ENCODE measurements at regions not wholly inside any gene's neighbourhood (a gene's known extent, or its start where the extent isn't known, plus 50 kb on each side); places are given as distances from the start of the nearest gene placed in this dataset.
A peak's percentile ranks its signal among the peaks of the same experiment; 100 is the strongest.

DNA sequence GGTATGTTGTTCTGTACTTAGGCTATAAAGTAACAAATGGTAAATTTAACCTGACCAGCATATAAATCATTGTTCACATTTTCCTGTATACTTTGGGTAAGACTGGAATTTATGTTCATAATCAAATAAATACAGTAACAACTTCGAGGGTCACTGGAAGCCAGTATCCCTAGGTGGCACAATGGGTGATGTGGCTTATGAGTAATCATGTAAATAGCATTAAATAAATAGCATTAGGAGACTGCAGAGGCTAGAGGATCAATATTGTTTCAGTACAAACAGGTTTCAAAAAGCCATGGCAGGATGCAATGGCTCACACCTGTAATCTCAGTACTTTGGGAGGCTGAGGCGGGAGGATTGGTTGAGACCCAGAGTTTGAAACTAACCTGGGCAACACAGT is 690.6 kb downstream of the SLC4A3 start:
- no CpG with 5 or more reads among the region's 2 CpGs for WGBS (ENCODE audit: insufficient coverage)

DNA sequence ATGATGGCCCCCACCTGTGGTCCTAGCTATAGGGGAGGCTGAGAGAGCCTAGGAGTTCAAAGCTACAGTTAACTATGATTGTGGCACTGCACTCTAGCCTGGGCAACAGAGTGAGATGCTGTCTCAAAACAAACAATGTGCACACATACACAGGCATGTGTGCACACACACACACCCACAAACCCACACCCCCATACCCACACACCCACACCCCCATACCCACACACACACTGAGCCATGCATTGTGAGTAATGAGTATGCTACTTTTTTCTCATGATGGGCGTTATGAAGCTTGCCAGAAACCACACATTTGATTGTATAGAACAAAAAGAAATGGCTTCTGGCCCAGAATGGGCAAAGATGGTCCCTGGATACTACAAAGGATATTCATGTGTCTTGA is 691.1 kb downstream of the SLC4A3 start:
- Histone ChIP-seq H3K36me3 (ENCODE audit: control insufficient read depth, insufficient read depth, low read length) (no peaks in the 10 kb centered on the region), H3K4me3 (ENCODE audit: low read length) (no peak overlapping the region), H3K4me1 (ENCODE audit: control insufficient read depth, insufficient read depth, low read length) (peaks cover 5% of the 10 kb centered on the region), H3K27me3 (ENCODE audit: control insufficient read depth, insufficient read depth, low read length) (no peaks in the 10 kb centered on the region), H3K9me3 (replicated peaks; ENCODE audit: control insufficient read depth, low read depth, low read length) (no peaks in the 10 kb centered on the region), H3K27ac (ENCODE audit: low read length) (no peak overlapping the region)
- DNase-seq: no peak
- no CpG with 5 or more reads among the region's 1 CpG for WGBS (ENCODE audit: insufficient coverage)

More for the DNA sequence above, 690.6 kb downstream of the SLC4A3 start:
- Histone ChIP-seq H3K27me3 (ENCODE audit: control insufficient read depth, insufficient read depth, low read length) (no peaks in the 10 kb centered on the region), H3K4me3 (ENCODE audit: low read length) (no peak overlapping the region), H3K36me3 (ENCODE audit: control insufficient read depth, insufficient read depth, low read length) (no peaks in the 10 kb centered on the region), H3K27ac (ENCODE audit: low read length) (no peak overlapping the region), H3K4me1 (ENCODE audit: control insufficient read depth, insufficient read depth, low read length) (peaks cover 5% of the 10 kb centered on the region), H3K9me3 (replicated peaks; ENCODE audit: control insufficient read depth, low read depth, low read length) (no peaks in the 10 kb centered on the region)
- DNase-seq: no peak

DNA sequence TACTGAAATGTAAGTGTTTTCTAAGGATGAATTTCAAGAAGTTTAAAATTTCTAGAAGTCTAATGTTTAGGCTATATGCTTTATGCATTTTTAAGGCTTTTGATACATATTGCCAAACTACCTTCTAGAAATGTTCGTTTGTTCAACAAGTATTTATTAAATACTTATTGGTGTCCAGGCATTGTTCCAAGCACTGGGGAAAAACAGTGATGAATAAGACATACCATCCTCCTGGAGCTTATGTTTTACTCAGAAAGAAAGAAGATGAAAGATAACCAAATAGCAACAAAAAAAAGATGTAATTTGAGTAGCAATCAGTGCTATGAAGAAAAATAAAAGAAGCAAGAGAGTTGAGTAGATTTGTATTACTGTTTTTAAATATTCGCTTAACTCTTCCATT is 692.9 kb downstream of the SLC4A3 start:
- H3K4me3 ChIP-seq (ENCODE audit: low read length): no peak overlapping the region
- H3K27ac ChIP-seq (ENCODE audit: low read length): no peak overlapping the region
- peak; percentile 16 for DNase-seq
- no peaks in the 10 kb centered on the region for H3K9me3 ChIP-seq (replicated peaks; ENCODE audit: control insufficient read depth, low read depth, low read length)
- H3K27me3 ChIP-seq (ENCODE audit: control insufficient read depth, insufficient read depth, low read length): no peaks in the 10 kb centered on the region
- H3K4me1 ChIP-seq (ENCODE audit: control insufficient read depth, insufficient read depth, low read length): peaks cover 1% of the 10 kb centered on the region
- WGBS (ENCODE audit: insufficient coverage): no CpG with 5 or more reads among the region's 2 CpGs
- no peaks in the 10 kb centered on the region for H3K36me3 ChIP-seq (ENCODE audit: control insufficient read depth, insufficient read depth, low read length)

DNA sequence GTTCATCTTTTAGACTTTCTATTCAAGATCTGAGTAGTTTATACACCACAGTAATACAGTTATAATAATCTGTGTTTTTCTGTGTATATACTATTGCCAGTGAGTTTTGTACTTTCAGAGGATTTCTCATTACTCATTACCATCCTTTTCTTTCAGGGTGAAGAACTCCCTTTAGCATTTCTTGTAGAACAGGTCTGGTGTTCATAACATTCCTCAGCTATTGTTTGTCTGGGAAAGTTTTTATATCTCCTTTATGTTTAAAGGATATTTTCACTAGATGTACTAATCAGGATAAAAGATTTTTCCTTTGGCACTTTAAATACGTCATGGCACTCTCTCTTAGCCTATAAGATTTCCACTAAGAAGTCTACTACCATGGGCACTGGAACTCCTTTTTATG is 705.5 kb downstream of the SLC4A3 start:
- no CpG with 5 or more reads among the region's 1 CpG for WGBS (ENCODE audit: insufficient coverage)
- no peak overlapping the region for H3K27ac ChIP-seq (ENCODE audit: low read length)
- H3K4me1 ChIP-seq (ENCODE audit: control insufficient read depth, insufficient read depth, low read length): no peaks in the 10 kb centered on the region
- H3K27me3 ChIP-seq (ENCODE audit: control insufficient read depth, insufficient read depth, low read length): no peaks in the 10 kb centered on the region
- H3K36me3 ChIP-seq (ENCODE audit: control insufficient read depth, insufficient read depth, low read length): no peaks in the 10 kb centered on the region
- H3K4me3 ChIP-seq (ENCODE audit: low read length): no peak overlapping the region
- no peak for DNase-seq
- no peaks in the 10 kb centered on the region for H3K9me3 ChIP-seq (replicated peaks; ENCODE audit: control insufficient read depth, low read depth, low read length)

DNA sequence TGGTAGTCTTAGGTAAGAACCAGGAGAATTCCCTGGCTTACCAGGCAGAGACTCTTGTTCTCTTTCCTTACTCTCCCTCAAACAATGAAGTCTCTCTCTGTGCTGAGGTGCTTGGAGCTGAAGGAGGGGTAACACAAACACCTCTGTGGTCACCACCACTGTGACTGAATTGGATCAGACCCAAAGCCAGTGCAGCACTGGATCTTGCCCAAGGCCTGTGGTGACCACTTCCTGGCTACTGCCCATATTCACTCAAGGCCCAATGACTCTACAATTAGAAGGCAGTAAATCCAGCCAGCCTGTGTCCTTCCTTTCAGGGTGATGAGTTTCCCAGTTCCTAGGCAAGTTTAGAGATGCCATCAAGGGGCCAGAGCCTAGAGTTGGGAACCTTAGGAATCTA is 706.8 kb downstream of the SLC4A3 start:
- H3K27ac ChIP-seq (ENCODE audit: low read length): no peak overlapping the region
- H3K36me3 ChIP-seq (ENCODE audit: control insufficient read depth, insufficient read depth, low read length): no peaks in the 10 kb centered on the region
- H3K27me3 ChIP-seq (ENCODE audit: control insufficient read depth, insufficient read depth, low read length): no peaks in the 10 kb centered on the region
- no peak overlapping the region for H3K4me3 ChIP-seq (ENCODE audit: low read length)
- H3K4me1 ChIP-seq (ENCODE audit: control insufficient read depth, insufficient read depth, low read length): no peaks in the 10 kb centered on the region
- no peaks in the 10 kb centered on the region for H3K9me3 ChIP-seq (replicated peaks; ENCODE audit: control insufficient read depth, low read depth, low read length)
- no peak for DNase-seq

DNA sequence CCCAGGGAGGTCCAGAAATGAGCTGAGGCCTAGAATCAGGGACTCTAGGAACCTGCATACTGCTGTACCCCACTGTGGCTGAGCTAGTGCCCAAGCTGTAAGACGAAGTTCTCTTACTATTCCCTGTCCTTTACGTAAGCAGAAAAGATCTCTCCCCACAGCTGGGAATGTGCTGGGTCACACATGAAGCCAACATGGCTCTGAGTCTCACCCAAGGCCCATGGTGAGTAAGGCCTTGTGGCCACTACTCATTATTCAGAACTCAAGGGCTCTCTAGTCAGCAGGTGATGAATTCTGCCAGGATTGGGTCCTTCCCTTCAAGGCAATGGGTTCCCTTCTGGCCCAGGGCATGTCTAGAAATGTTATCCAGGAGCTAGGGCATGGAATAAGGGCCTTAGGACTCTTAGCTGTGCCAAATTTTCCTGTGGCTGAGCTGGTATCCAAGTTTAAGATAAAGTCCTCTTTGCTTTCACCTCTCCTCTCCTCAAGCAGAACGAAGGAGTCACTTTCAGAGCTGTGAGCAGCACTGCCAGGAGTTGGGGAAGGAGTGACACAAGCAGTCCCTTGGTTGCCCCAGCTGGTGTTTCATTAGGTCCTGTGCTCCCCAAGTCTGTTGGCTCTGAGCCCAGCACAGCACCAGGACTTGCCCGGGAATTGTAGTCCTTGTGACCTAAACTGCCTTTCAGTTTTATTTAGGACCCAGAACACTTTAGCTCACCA is 707.6 kb downstream of the SLC4A3 start:
- Histone ChIP-seq H3K4me3 (ENCODE audit: low read length) (no peak overlapping the region), H3K9me3 (replicated peaks; ENCODE audit: control insufficient read depth, low read depth, low read length) (no peaks in the 10 kb centered on the region), H3K36me3 (ENCODE audit: control insufficient read depth, insufficient read depth, low read length) (no peaks in the 10 kb centered on the region), H3K27me3 (ENCODE audit: control insufficient read depth, insufficient read depth, low read length) (no peaks in the 10 kb centered on the region), H3K4me1 (ENCODE audit: control insufficient read depth, insufficient read depth, low read length) (no peaks in the 10 kb centered on the region), H3K27ac (ENCODE audit: low read length) (no peak overlapping the region)
- WGBS (ENCODE audit: insufficient coverage): 88% methylated on average over 3 of the region's 4 CpGs
- DNase-seq: no peak

DNA sequence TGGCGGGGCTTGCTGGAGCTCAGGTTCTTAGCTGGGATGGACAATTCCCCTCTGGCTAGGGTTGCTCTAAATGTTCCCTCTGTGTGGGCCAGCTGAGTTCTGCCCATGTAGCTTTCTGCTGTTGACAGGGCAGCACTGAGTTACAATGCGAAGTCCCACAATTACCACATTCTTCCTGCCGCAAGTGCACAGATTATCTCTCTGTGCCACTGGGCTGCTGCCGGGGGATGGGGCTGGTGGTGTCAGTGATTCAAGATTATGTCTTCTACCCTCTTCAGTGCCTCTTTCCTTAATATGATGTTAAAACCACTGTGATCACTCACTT is 708.1 kb downstream of the SLC4A3 start:
- no peak for DNase-seq
- no peak overlapping the region for H3K27ac ChIP-seq (ENCODE audit: low read length)
- H3K4me1 ChIP-seq (ENCODE audit: control insufficient read depth, insufficient read depth, low read length): no peaks in the 10 kb centered on the region
- WGBS (ENCODE audit: insufficient coverage): 100% methylated on average over 1 of the region's 4 CpGs
- no peak overlapping the region for H3K4me3 ChIP-seq (ENCODE audit: low read length)
- H3K27me3 ChIP-seq (ENCODE audit: control insufficient read depth, insufficient read depth, low read length): no peaks in the 10 kb centered on the region
- H3K36me3 ChIP-seq (ENCODE audit: control insufficient read depth, insufficient read depth, low read length): no peaks in the 10 kb centered on the region
- no peaks in the 10 kb centered on the region for H3K9me3 ChIP-seq (replicated peaks; ENCODE audit: control insufficient read depth, low read depth, low read length)

DNA sequence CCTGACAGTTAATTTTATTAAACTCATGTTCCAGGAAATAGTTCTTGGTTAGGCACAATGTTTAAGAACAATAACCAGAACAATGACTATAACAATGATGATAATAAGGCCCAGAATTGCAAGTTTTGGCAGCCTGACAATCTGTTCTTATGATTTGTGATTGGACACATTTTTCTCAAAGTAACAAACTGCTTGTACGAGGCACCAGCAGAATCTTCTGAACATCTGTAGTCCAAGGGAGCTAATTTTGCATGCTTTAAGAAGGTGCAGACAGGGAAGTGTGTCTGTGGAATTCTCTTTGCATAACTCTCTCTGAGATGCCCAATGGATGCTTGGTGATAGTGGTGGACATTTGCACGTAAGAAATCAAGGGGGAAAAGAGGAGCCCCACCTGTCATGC is 709.3 kb downstream of the SLC4A3 start:
- H3K4me1 ChIP-seq (ENCODE audit: control insufficient read depth, insufficient read depth, low read length): no peaks in the 10 kb centered on the region
- no peak overlapping the region for H3K4me3 ChIP-seq (ENCODE audit: low read length)
- peak; percentile 33 for DNase-seq
- no peaks in the 10 kb centered on the region for H3K27me3 ChIP-seq (ENCODE audit: control insufficient read depth, insufficient read depth, low read length)
- H3K36me3 ChIP-seq (ENCODE audit: control insufficient read depth, insufficient read depth, low read length): no peaks in the 10 kb centered on the region
- H3K27ac ChIP-seq (ENCODE audit: low read length): no peak overlapping the region
- H3K9me3 ChIP-seq (replicated peaks; ENCODE audit: control insufficient read depth, low read depth, low read length): no peaks in the 10 kb centered on the region
- no CpG with 5 or more reads among the region's 2 CpGs for WGBS (ENCODE audit: insufficient coverage)

DNA sequence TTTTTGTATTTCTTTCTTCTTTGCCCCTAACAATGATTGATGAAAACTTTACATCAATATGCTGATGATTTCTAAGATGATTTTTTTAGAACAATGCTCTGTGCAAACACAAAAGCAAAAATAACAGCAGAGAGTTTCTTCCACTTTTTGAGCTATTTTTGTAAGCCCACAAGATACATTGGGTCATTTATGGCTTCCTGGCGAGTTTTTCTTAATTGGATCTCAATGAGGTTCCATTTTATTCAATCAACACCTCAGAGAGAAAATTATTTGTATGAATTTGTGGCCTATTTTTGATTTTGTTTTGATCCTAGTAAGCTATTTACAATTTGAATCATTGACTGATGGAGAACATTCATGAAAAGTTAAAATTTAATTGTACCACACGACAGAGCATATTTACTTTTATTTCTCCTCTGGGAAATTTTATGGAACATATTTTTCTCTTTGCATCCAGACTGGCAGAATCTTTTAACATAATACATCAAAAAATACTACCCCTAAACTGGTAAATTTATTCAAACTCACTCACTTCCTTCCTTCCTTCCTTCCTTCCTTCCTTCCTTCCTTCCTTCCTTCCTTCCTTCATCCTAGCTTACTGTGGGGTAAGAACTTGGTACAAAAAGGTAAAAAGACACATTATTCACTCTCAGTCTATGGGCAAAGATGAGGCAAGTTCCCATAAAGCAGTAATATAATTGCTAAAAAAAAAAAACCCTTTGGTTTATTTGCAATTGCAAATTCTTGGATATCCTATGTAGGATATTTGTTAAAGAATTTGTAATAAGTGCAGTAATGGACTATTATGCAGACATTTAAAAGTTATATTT is 710.4 kb downstream of the SLC4A3 start:
- DNase-seq: no peak
- H3K36me3 ChIP-seq (ENCODE audit: control insufficient read depth, insufficient read depth, low read length): no peaks in the 10 kb centered on the region
- WGBS (ENCODE audit: insufficient coverage): no CpG with 5 or more reads among the region's 2 CpGs
- no peaks in the 10 kb centered on the region for H3K9me3 ChIP-seq (replicated peaks; ENCODE audit: control insufficient read depth, low read depth, low read length)
- no peak overlapping the region for H3K27ac ChIP-seq (ENCODE audit: low read length)
- no peak overlapping the region for H3K4me3 ChIP-seq (ENCODE audit: low read length)
- no peaks in the 10 kb centered on the region for H3K27me3 ChIP-seq (ENCODE audit: control insufficient read depth, insufficient read depth, low read length)
- no peaks in the 10 kb centered on the region for H3K4me1 ChIP-seq (ENCODE audit: control insufficient read depth, insufficient read depth, low read length)

DNA sequence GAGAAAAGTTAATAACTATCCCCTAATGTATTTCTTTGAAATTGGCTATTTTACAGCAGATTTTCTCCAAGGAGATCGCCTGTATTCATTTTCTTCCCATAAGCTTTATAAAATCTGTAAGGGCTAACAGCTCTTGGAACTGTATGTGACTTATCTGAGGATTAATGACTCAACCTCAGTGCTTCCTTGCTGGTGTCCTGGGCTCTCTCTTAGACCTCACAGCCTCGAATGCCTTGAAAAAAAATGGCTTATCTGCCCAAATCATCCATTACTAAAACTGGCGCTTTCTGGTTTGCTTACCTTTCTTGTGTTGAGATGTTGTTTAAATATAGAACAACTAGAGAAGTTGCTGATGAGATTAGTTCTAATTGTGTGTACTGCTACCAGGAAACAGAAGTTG is 713.6 kb downstream of the SLC4A3 start:
- no peak overlapping the region for H3K27ac ChIP-seq (ENCODE audit: low read length)
- no peaks in the 10 kb centered on the region for H3K27me3 ChIP-seq (ENCODE audit: control insufficient read depth, insufficient read depth, low read length)
- no peak overlapping the region for H3K4me3 ChIP-seq (ENCODE audit: low read length)
- no peaks in the 10 kb centered on the region for H3K9me3 ChIP-seq (replicated peaks; ENCODE audit: control insufficient read depth, low read depth, low read length)
- no peaks in the 10 kb centered on the region for H3K4me1 ChIP-seq (ENCODE audit: control insufficient read depth, insufficient read depth, low read length)
- no peaks in the 10 kb centered on the region for H3K36me3 ChIP-seq (ENCODE audit: control insufficient read depth, insufficient read depth, low read length)
- no peak for DNase-seq
- no CpG with 5 or more reads among the region's 3 CpGs for WGBS (ENCODE audit: insufficient coverage)

All from muscle of leg (tissue), 3 donors.